ENCODE measurements at regions not wholly inside any gene's neighbourhood (a gene's known extent, or its start where the extent isn't known, plus 50 kb on each side); places are given as distances from the start of the nearest gene placed in this dataset.
"Not testable (repeated sequence)": the region's sequence is repeated elsewhere in the genome, so short reads cannot be mapped to it uniquely, and the experiment has no call there.

DNA sequence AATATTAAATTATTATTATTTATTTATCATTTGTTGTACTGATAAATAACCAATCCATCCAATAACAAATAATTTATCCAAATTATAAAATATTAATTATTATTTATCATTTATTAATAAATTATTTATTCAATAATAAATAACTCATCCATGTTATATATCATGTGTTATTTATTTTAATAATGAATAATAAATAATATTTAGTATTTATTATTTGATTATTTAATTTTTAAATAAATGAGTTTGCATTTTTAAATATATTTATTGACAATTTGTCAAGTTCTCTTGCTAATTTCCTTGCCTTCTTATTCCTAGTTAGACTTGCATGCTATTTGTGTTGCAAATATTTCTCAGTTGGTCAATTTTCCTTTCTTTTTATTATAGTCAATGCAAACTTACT, 995.4 kb downstream of the TSN start:
- DNase-seq = no peak

DNA sequence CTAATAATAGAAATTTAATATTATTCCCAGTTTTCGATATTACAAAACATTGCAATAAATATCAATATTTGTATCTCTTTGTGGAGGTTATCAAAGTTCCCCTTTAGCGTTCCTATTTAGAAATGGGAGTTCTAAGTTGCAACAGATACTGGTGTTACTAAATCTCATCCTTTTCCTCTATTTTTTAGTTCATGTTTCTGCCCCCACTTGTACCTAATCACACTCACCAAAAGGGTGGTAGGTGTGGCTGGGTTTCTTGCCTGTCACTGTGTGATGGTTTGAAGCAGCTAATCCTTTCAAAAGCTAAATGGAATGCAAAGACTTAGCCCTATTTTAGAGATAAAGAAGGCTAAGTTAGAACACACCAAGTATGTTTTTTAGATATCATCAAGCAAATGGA, 997.9 kb downstream of the TSN start:
- DNase-seq = no peak

DNA sequence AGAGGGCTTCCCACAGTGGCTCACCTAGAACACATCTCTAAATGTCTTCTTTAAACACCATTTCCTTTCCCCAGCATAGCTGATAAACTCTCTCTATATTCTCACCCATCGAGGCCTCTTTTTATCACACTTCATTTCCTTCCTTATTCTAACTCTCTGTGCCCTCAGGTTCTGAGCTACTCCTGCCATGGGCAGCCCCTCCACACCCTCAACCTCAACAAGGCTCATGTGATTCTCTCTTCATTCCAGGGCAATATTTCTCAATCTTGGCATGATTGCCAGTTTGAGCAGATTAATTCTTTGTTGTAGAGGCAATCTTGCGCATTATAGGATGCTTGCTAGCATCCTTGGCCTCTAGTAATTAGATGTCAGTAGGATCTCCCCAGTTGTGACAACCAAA, 999.1 kb downstream of the TSN start:
- DNase-seq = no peak

DNA sequence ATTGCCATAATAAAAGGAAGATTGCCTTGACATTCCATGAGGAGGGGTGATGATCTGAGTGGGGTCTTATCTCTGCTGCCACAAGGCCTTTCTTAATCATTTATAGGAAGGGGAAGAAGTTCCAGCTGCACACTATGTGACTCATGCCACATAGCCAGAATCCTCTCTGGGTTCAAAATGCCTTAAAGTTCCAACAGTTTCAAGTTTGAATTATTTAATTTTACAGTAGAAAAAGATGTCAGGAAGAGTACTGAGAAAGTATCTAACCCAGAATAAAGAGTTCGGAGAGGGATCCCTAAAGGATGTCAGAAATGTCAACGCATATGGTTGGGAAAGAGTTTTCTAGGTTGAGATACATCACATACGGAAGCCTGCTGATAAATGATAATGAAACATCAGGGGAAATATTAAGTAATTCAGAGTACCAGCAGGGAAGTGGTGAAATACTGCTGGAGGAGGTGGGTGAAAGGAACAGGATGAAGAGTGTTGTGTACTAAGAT, 999.9 kb downstream of the TSN start:
- DNase-seq = no peak

DNA sequence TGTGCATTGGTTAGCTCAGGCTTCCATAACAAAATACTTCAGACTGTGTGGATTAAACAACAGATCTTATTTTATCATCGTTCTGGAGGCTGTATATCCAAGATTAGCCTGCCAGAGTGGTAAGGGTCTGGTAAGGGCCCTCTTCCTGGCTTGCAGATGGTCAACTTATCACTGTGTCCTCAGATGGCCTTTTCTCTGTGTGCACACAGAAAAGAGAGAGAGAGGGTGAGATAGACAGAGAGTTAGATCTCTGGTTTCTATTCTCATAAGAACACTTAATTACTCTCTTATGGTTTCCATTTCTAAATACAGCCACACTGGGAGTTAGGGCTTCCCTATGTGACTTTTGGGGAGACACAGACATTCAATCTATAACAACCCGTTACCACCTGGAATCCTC, 1003.5 kb downstream of the TSN start:
- no peak for DNase-seq

DNA sequence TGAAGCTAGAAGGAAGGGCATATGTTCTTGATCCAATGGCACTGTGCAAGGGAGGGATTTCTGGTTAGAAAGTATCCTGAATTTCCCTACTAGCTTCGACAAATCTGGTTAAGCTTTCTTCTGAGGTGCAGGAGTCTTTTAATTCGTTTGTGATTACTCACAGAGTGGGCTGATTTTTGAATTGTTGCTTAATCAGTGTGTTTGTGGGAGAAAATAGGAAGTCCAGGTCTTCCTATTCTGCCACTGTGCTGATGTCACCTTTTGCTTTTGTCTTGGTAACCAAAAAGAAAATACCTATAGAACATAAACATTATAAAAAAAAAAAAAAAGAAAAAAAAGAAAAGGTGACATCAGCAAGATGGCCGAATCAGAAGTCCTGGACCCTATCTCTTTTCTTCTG, 1008.6 kb downstream of the TSN start:
- DNase-seq = no peak

DNA sequence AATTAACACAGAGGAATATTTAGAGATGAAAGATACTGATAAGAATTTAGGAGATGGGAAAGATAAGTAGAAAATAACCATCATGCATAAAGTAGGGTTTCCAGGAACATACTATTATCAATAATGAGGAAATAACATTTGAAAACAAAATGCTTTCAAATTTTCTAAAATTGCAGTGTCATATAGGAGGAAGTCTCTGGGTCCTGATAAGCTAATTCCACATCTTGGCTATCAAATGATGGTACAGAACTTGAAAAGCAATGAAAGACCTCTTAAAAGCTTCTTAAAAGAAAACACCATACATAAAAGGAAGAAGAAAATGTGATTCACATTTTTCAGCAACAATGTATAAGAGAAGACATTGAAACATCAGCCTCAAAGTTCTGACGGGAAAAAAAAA, 1024.8 kb downstream of the TSN start:
- DNase-seq = no peak

DNA sequence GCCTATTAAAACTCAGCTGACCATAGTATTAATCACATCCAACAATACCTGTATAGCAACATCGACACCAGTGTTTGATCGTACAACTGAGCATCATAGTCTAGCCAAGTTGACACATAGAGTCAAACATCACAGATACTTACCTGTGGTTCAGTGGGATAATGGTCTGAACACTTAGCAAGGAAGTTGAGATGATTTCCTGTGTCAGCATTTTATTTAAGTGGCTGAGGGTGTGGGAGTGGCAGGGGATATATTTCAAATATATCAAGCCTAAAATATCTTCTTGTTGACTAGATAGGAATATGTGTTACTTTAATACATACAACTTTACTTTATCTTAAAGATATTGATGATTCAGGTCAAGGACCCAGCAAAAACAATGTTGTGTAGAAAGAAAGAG, 1038.6 kb downstream of the TSN start:
- DNase-seq = no peak

DNA sequence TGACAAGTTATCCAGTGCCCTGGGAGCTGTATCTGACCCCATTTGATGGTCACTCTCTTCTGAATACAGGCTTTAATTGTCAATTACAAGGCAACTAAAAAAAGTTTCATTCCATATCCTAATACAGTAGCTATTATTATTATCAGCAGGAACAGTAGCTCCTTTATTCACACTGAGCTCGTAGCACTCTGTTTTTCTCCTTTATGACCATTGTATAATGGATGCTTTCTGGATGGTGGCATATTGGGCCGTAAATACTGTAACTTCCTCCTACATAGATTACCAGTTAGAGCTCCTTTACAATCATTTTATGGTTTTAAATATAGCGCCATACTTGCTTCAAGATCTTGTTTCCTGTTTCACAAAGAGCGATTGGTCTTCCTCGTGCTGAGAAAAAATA, 1040.3 kb downstream of the TSN start:
- no peak for DNase-seq

DNA sequence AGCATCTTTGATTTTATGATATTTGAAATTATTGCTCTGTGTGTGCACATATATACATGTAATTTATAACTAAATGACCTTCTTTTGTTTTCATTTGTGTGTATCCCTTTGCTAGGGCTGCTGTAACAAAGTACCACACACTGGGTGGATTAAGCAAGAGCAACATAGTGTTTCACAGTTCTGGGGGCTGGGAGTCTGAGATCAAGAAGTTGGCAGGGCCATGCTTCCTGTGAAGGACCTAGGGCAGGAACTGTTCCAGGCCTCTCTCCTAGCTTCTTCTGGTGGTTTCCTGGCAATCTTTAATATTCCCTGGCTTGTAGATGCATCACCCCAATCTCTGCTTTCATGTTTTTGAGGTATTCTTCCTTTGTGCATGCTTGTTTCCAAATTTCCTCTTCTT, 1043.9 kb downstream of the TSN start:
- no peak for DNase-seq

DNA sequence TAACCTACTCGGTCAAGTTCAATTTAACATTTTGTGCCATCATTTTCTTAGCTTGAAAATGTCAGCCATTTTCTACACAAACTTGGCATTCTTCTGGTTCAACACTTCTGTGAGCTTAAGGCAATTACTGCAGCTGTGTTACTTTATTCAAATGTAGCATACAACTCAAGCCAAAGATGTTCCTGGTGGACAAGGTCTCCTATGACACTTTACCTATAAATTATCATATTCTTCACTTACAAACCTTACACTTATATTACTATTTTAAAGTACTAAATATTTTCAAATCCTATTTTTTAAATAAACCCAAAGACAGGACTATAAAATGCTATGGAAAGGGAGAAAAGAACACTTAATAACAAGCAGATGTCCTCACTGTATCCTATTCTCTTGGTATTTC, 1045.3 kb downstream of the TSN start:
- no peak for DNase-seq

DNA sequence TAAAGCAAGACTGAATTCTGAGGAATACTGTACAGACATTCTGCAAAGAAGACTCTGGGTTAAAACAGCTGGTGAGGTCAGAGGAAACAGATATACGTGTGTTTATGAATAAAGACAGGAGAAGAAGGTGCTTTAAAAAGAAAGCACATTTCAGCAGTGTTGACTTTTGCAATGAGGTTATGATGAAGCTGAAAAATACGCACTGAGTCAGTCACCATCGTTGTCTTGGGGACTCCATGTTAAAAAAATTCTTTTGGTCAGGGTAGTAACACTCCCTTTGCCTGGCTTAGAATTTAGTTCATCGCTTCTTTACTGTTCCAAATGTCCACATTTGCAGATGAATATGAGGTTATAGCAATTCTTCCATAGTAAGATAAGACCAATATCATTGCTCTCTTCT, 1049.0 kb downstream of the TSN start:
- no peak for DNase-seq

DNA sequence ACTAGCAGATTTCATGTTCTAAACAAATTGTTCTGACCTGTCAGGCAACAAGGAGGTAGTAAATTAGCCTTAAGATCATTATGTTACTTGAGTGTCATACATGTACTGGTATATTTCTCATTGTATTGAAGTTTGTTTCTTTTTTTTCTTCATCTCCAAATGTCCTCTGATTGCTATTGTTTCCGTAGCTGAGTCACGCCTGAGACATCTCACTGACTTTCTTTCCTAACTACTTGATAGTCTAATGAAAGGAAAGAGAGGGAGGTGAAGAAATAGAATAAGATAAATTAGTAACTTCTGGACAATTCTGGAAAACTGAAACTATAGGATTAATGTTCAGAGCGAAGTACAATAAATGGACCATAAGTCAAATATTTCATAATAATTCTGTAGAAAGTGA, 1049.9 kb downstream of the TSN start:
- no peak for DNase-seq

DNA sequence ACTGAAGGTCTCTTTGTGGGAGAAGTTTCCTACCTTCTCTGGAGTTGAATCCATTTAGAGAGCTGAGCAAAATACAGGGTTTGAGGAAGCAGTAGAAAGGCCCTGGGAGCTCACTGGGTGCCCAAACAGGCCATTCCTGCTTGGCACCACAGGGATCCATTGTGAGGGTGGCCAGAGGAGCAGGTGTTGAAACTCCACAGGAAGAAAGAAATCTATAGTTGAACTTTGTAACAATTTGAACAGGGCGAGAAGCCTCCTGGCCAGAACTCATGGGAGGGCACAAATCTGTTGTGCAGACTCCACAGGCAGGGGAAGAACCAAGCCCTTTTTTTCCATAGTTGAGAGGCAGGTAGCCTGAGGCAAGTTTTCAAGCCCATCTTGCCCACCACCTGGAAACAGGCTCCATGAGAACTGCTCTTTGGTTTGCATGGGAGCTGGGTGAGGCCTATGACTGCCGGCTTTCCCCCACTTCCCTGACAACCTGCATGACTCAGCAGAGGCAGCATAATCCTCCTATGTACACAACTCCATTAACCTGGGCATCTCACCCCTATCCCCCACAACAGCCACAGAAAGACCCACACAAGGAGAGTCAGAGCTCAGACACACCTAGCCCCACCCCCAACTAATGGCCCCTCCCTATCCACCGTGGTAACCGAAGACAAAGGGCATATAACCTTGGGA, 1053.0 kb downstream of the TSN start:
- no peak for DNase-seq

DNA sequence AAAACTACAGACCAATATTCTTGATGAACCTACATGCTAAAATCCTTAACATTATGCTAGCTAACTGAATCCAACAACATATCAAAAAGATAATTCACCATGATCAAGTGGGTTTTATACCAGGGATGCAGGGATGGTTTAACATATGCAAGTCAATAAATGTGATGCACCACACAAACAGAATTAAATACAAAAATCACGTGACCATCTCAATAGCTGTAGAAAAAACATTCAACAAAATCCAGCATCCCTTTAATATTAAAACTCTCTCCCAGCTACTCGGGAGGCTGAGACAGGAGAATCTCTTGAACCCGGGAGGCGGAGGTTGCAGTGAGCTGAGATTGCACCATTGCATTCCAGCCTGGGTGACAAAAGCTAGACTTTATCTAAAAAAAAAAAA, 1056.8 kb downstream of the TSN start:
- DNase-seq = not testable (repeated sequence)

DNA sequence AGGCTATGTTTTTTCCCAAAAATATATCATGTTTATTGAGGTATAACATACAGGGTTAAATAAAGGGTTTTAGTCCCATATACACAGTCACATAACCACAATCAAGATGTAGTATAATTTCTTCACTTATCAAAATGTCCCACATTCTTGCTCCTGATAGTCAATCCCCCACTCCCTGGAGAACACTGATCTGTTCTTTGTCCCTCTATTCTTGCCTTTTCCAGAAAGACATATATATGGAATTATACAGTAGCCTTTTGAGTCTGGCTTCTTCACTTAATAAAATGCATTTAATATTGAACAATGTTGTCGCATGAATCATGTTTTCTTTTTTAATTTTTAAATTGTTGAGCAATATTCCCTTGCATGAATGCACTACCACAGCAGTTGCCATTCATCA, 1059.7 kb downstream of the TSN start:
- DNase-seq = no peak

DNA sequence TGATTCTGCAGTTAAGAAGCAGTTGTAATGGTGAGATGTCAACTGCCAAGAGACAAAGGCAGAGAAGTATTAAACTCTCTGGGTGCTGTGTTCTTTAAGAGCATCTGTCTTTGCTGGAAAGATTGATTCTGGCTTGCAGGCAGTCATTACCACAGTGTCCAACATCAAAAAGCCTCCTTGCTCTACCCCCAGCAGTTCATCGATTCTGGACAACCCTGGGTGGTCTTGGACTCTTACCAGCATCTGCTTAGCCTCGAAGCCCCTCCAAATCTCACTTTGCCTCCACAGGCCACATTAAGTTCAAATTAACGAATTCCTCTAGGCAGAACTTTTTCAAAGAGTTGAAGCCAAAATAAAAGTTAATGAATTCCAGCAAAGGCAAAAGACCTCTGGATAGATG, 1061.4 kb downstream of the TSN start:
- no peak for DNase-seq

DNA sequence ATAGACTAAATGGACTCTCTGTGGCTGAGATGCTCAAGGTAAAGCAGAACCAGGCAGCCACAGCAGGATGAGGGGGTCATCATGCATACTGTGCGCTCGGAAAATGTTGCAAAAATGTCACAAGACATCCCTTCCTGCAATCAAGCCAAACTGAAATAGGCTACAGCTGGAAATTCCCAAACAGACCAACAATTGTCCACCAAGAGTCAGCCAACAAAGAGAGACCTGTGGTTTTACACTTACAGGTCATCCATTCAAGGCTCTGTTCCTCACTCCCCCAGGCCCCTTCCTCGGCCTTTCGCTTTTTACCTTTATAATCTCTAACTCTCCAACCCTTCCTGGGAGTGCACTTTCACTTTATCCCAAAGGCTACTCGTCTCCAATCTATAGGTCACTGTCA, 1066.9 kb downstream of the TSN start:
- no peak for DNase-seq

DNA sequence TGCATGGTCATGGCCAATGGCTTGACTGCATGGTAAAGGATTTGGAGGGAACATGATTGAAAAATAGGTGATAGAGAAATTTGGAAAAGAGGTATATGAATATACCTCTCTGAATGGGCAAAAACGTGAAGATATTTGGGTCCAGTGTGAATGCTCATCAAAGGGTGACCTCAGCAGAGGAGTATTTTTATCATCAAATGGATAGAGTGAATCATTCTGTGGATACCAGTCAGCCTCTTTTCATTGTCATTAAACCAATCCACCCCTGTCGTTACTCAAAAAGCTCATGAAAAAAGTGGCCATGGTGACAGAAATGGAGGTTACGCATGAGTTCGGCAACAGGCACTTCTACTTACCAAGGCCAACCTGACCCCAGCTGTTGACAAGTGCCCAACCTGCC, 1074.7 kb downstream of the TSN start:
- DNase-seq = no peak

DNA sequence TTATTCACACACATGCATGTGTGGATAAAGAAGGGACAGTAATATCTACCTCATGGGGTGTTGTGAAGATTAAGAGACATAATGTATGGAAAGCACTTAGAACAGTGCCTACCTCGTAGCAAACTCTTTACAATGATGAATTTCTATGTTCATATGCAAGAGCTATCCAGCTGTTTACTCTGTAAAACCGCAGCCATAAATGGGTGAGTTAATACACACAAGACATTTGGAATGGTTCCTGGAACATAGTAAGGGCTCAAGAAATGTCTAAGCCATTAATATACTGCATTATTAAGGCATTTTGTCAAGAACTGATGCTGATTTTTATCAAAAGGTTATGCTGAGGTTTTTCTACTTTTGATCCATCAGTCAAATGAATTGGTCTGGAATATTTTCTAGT, 1076.2 kb downstream of the TSN start:
- no peak for DNase-seq

DNA sequence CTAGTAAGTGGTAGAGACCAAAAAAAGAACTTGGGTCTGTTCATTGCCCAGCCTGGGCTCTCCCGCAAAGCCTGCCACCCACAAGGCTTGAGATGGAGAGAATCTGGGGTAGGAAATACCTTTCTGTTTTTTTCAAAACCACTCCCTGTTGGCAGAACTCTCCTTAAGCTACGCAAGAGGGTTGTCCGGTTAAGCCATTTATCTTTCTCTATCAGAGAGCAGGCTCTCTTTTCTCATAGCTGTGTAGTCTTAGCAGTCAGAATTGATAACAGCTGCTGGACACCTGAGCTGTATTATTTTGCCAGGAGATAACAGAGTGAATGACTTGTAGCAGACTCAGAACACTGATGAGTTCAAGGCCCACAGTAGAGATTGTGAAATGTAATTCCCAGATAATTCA, 1088.1 kb downstream of the TSN start:
- no peak for DNase-seq

DNA sequence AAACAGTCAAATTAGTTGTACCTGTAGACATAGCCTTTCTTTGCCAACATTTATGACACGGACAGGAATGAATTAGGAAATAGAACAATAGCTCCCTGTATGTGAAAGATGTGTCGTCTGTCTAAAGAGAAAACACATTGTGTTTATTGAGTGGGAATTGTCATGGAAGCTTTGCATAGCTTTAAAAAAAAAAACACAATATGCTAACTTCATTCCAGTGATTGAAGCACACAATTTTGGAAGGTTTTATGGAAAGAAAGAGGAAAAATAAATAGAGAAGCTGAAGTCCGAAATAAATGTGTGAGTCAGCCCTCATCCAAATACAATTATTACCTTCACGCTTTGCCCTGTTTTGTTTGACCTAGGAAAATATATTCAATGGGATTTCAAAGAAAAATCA, 1095.7 kb downstream of the TSN start:
- DNase-seq = no peak

DNA sequence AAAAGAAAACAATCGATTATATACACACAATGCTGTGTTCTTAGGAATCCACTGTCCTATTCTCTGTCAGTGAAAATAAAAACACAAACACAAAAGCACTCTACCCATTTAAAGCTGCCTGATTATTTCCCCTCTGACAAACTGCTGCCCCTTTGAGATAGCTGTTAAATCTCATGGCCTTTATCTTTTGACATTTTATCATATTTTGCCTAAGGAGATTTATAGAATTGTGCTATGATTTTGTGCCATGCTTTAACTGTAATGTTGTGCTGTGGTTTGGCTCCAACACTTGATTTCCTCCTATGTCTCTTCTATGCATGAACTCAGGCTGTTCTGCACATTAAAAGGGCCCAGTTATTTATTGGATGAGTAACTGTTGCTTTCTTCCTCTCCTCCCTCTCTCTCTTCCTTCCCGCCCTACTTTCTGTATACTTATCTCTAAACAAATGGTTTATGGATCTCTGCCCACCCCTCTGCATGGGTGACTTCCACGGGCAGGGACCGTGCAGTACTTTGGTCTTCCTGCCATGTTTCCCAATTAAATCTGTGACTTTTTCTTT, 1096.6 kb downstream of the TSN start:
- DNase-seq = no peak

DNA sequence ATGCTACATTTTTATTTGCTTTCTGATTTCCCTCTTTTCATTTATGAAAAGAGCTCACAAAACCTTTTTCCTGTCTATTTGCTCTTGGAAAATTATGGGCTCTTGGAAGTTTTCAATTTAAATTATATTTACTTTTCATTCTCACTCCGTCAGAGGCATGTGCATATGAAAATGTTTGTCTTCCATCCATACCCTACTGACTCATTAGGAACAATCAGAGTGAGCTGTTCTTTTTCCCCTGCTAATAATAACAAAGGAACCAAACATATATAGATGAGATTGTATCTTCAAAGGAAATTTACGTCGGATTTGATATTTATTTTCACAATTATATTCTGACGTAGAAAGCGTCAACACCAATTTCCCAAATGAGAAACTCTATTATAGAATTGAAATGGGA, 1101.2 kb downstream of the TSN start:
- no peak for DNase-seq

DNA sequence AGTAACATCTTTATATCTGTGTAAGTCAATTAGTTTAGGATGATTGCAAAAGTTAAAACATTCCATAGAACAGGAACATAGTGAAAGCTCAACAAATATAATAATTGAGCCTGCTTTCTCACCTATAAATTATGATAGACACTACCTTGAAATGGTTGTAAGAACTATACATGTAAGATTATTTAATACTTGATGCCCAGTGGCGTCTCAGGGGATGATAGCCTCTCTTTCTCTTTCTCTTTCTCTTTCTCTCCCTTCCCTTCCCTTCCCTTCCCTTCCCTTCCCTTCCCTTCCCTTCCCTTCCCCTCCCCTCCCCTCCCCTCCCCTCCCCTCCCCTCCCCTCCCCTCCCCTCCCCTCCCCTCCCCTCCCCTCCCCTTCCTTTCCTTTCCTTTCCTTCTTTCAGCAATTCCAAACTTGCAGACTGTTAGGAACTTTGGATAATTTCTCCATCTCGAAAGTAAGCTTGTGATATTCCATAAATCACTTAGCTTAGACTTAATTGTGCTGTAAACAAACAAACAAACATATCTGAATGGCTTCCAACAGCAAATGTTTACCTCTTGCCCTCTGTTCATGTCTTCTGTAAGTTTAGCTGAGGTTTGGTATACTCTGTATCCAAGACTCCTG, 1102.7 kb downstream of the TSN start:
- DNase-seq = no peak
